ENCODE measurements at regions not wholly inside any gene's neighbourhood (a gene's known extent, or its start where the extent isn't known, plus 50 kb on each side); places are given as distances from the start of the nearest gene placed in this dataset.
"Not testable (repeated sequence)": the region's sequence is repeated elsewhere in the genome, so short reads cannot be mapped to it uniquely, and the experiment has no call there.

DNA sequence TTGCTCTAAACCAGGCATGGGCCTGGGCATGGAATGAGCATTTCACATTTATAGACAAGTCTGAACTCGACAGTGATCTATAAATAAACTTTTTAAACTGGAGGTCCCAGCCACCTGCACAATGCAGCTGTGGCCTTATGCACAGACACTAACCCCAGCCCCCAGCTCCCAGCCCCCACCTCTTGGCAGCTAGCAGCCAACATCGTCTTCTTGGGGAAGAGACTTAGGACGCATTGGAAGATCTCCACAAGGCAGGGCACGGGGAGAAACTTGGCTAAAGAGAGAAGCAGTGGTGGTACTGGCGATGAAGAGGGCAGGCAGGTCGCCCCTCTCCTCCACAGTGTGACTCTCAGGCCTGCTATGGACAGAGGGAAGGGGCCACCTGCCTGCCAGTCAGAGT is 213.2 kb downstream of the ANAPC1 start:
- no peak overlapping the region for H3K9ac ChIP-seq (ENCODE audit: insufficient read depth, low read length)
- no peak overlapping the region for H3K4me3 ChIP-seq (replicated peaks in 1 of 4; ENCODE audit: control extremely low read depth in 1 of 4, insufficient read depth in 1 of 4, low read depth in 3 of 4, low read length in 4 of 4)
- no peak overlapping the region for H2AFZ ChIP-seq (ENCODE audit: low read length)
- TF ChIP-seq EZH2 (IDR thresholded peaks at IDR 0.05; ENCODE audit: low read length, missing control alignments): no peak
- TF ChIP-seq, protein P1, sequence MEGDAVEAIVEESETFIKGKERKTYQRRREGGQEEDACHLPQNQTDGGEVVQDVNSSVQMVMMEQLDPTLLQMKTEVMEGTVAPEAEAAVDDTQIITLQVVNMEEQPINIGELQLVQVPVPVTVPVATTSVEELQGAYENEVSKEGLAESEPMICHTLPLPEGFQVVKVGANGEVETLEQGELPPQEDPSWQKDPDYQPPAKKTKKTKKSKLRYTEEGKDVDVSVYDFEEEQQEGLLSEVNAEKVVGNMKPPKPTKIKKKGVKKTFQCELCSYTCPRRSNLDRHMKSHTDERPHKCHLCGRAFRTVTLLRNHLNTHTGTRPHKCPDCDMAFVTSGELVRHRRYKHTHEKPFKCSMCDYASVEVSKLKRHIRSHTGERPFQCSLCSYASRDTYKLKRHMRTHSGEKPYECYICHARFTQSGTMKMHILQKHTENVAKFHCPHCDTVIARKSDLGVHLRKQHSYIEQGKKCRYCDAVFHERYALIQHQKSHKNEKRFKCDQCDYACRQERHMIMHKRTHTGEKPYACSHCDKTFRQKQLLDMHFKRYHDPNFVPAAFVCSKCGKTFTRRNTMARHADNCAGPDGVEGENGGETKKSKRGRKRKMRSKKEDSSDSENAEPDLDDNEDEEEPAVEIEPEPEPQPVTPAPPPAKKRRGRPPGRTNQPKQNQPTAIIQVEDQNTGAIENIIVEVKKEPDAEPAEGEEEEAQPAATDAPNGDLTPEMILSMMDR (conservative IDR thresholded peaks at IDR 0.05 in 1 of 2, IDR thresholded peaks at IDR 0.05 in 1 of 2; ENCODE audit: low read depth in 1 of 2, low read length in 2 of 2): no peak
- H3K4me1 ChIP-seq (ENCODE audit: control insufficient read depth, extremely low read depth, insufficient read depth, low read length): peaks cover 2% of the 10 kb centered on the region
- no peak for DNase-seq (ENCODE audit: low read depth in 2 of 2)
- no peaks in the 10 kb centered on the region for H3K27me3 ChIP-seq (ENCODE audit: control insufficient read depth, insufficient read depth, low read length)
- no peaks in the 10 kb centered on the region for H3K9me3 ChIP-seq (ENCODE audit: control insufficient read depth, insufficient read depth, low read depth, low read length)
- no peaks in the 10 kb centered on the region for H4K20me1 ChIP-seq (ENCODE audit: control insufficient read depth, extremely low read depth, insufficient read depth, low read length)
- no peak overlapping the region for H3K4me2 ChIP-seq (ENCODE audit: extremely low read depth, insufficient read depth, low read length)
- no peaks in the 10 kb centered on the region for H3K79me2 ChIP-seq (ENCODE audit: control insufficient read depth, insufficient read depth, low read length)
- no peak overlapping the region for H3K27ac ChIP-seq (ENCODE audit: insufficient read depth, low read length)
- no peaks in the 10 kb centered on the region for H3K36me3 ChIP-seq (ENCODE audit: control insufficient read depth, insufficient read depth, low read length)

DNA sequence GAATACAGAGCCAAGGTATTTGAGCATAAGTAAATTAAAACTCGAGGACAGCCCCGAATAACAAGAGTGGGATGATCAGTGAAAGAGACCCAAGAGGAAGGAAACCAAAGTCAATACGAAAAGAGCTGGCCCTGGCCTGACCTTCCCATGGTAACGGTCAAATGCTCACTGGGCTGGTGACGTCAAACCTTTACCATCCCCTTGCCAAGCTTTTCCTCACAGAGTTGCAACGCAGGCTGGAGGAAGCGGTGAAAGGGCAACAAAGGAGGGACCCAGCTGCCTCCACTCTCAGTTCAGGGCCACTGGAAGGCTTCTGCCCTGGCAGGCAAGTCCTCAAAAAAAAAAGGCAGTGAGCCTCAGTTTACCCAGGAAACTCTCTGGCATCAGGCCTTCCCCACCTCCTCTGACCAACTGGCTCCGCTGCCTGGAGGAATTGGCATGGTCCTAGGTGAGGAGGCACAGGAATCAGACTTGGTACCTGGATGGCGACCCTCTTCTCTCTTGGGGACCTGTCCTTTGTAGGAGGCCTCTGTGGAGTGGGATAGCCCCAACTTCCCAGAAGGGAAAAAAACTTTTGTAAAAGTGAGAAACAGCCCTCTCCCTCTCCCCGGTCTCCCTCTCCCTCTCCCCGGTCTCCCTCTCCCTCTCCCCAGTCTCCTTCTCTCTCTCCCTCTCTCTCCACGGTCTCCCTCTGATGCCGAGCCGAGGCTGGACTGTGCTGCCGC is 212.4 kb downstream of the ANAPC1 start:
- Histone ChIP-seq H4K20me1 (ENCODE audit: control insufficient read depth, extremely low read depth, insufficient read depth, low read length) (no peaks in the 10 kb centered on the region), H2AFZ (ENCODE audit: low read length) (no peak overlapping the region), H3K4me1 (ENCODE audit: control insufficient read depth, extremely low read depth, insufficient read depth, low read length) (peaks cover 2% of the 10 kb centered on the region), H3K27me3 (ENCODE audit: control insufficient read depth, insufficient read depth, low read length) (no peaks in the 10 kb centered on the region), H3K79me2 (ENCODE audit: control insufficient read depth, insufficient read depth, low read length) (no peaks in the 10 kb centered on the region), H3K4me3 (replicated peaks in 1 of 4; ENCODE audit: control extremely low read depth in 1 of 4, insufficient read depth in 1 of 4, low read depth in 3 of 4, low read length in 4 of 4) (no peak overlapping the region), H3K27ac (ENCODE audit: insufficient read depth, low read length) (no peak overlapping the region), H3K9me3 (ENCODE audit: control insufficient read depth, insufficient read depth, low read depth, low read length) (no peaks in the 10 kb centered on the region), H3K36me3 (ENCODE audit: control insufficient read depth, insufficient read depth, low read length) (no peaks in the 10 kb centered on the region), H3K4me2 (ENCODE audit: extremely low read depth, insufficient read depth, low read length) (no peak overlapping the region), H3K9ac (ENCODE audit: insufficient read depth, low read length) (no peak overlapping the region)
- TF ChIP-seq EZH2 (IDR thresholded peaks at IDR 0.05; ENCODE audit: low read length, missing control alignments): no peak
- TF ChIP-seq, protein P1 (conservative IDR thresholded peaks at IDR 0.05 in 1 of 2, IDR thresholded peaks at IDR 0.05 in 1 of 2; ENCODE audit: low read depth in 1 of 2, low read length in 2 of 2): no peak
- peak in 1 of 2 donors; percentile 63 for DNase-seq (ENCODE audit: low read depth in 2 of 2)

DNA sequence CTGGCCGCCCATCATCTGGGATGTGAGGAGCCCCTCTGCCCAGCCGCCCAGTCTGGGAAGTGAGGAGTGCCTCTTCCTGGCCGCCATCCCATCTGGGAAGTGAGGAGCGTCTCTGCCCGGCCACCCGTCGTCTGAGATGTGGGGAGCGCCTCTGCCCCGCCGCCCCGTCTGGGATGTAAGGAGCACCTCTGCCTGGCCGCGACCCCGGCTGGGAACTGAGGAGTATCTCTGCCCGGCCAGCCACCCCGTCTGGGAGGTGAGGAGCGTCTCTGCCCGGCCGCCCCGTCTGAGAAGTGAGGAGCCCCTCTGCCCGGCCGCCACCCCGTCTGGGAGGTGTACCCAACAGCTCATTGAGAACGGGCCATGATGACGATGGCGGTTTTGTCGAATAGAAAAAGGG is 211.4 kb downstream of the ANAPC1 start:
- H2AFZ ChIP-seq (ENCODE audit: low read length); H3K4me1 ChIP-seq (ENCODE audit: control insufficient read depth, extremely low read depth, insufficient read depth, low read length); H3K9me3 ChIP-seq (ENCODE audit: control insufficient read depth, insufficient read depth, low read depth, low read length); H3K27ac ChIP-seq (ENCODE audit: insufficient read depth, low read length); H3K27me3 ChIP-seq (ENCODE audit: control insufficient read depth, insufficient read depth, low read length); H3K79me2 ChIP-seq (ENCODE audit: control insufficient read depth, insufficient read depth, low read length); H3K4me2 ChIP-seq (ENCODE audit: extremely low read depth, insufficient read depth, low read length); DNase-seq (ENCODE audit: low read depth in 2 of 2); H3K9ac ChIP-seq (ENCODE audit: insufficient read depth, low read length); H3K4me3 ChIP-seq (replicated peaks in 1 of 4; ENCODE audit: control extremely low read depth in 1 of 4, insufficient read depth in 1 of 4, low read depth in 3 of 4, low read length in 4 of 4); H3K36me3 ChIP-seq (ENCODE audit: control insufficient read depth, insufficient read depth, low read length); H4K20me1 ChIP-seq (ENCODE audit: control insufficient read depth, extremely low read depth, insufficient read depth, low read length): not testable (repeated sequence)
